SJCRH30 (cell line): ENCODE measurements at regions not wholly inside any gene's neighbourhood (a gene's known extent, or its start where the extent isn't known, plus 50 kb on each side); places are given as distances from the start of the nearest gene placed in this dataset.
"Not testable (repeated sequence)": the region's sequence is repeated elsewhere in the genome, so short reads cannot be mapped to it uniquely, and the experiment has no call there.

ENCODE experiments used
- DNase-seq, 2 experiments: peaks; one replicate each; pipeline ENCODE4 v3.0.0-alpha.2; 2015 to 2020
- H3K27ac ChIP-seq: fragments of 250-450 bp; sonication (Bioruptor Pico); 2 replicates; pipeline ENCODE4 v1.5.1; 2020; ENCODE audit warnings: mild to moderate bottlenecking, moderate library complexity
- H3K27me3 ChIP-seq: fragments of 250-450 bp; sonication (Bioruptor Pico); 2 replicates; pipeline ENCODE4 v1.5.1; 2020; ENCODE audit warnings: mild to moderate bottlenecking, moderate library complexity
- H3K36me3 ChIP-seq: fragments of 250-450 bp; sonication (Bioruptor Pico); 2 replicates; pipeline ENCODE4 v1.5.1; 2020; ENCODE audit warnings: mild to moderate bottlenecking, moderate library complexity
- H3K4me1 ChIP-seq: fragments of 250-450 bp; sonication (Bioruptor Pico); 2 replicates; pipeline ENCODE4 v1.5.1; 2020; ENCODE audit warnings: mild to moderate bottlenecking, moderate library complexity
- H3K4me3 ChIP-seq: fragments of 250-450 bp; sonication (Bioruptor Pico); 2 replicates; pipeline ENCODE4 v1.5.1; 2020; ENCODE audit warnings: mild to moderate bottlenecking, moderate library complexity
- H3K9me3 ChIP-seq: fragments of 250-450 bp; sonication (Bioruptor Pico); replicated peaks from 2 replicates; pipeline ENCODE4 v1.5.1; 2020; ENCODE audit warnings: mild to moderate bottlenecking, moderate library complexity

DNA sequence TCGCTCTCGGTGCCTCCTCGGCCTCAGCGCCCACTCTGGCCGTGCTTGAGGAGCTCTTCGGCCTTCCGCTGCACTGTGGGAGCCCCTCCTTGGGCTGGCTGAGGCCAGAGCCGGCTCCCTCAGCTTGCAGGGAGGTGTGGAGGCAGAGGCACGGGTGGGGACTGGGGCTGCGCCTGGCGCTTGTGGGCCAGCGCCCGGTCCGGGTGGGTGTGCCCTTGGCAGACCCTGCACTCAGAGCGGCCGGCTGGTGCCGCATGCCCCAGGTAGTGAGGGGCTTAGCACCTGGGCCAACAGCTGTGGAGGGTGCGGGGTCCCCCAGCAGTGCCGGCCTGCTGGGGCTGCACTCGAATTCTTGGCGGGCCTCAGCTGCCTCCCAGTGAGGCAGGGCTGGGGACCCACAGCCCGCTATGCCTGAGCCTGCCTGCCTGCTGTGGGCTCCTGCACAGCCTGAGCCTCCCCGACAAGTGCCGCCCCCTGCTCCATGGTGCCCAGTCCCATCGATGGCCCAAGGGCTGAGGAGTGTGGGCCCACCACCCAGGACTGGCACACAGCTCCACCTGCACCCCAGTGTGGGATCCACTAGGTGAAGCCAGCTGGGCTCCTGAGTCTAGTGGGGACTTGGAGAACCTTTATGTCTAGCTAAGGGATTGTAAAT, 2085.2 kb upstream of the ACO1 start:
- no peaks in the 10 kb centered on the region for H3K36me3 ChIP-seq

DNA sequence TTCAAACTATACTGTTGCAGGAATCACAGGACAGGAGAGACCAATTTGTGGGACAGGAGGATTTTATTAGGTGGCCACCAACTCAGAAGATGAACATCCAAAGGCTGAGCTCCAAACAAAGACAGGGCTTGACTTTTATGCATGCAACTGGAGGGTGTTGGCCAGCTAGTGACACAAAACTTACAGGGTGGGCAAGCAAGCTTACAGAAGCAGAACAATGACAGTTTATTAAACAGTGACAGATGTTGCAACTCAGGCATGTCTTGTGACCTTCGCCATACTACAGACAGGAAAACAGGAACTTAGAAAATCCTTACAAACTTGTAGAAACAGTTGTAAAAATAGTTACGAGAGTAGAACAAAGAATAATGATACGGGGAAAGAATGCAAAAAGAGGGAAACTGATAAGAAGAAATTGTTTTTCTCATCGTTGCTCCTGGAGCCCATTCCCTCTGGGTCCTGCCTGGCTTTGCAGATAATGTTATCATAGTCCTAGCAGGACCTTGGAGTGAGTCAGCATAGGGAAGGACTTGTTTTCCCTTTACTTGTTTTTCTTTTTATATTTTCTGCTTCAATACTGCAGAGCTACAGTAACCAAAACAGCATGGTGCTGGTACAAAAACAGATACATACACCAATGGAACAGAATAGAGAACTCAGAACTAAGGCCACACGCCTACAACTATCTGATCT, 2083.0 kb upstream of the ACO1 start:
- Histone ChIP-seq H3K4me3 (no peak overlapping the region), H3K4me1 (peaks cover 19% of the 10 kb centered on the region), H3K9me3 (no peaks in the 10 kb centered on the region), H3K27ac (peak overlapping the region; percentile 73), H3K27me3 (no peaks in the 10 kb centered on the region), H3K36me3 (no peaks in the 10 kb centered on the region)
- DNase-seq: peak; percentile 49 to 74

More for the DNA sequence above, 2085.2 kb upstream of the ACO1 start:
- no peaks in the 10 kb centered on the region for H3K27me3 ChIP-seq
- DNase-seq: no peak
- no peak overlapping the region for H3K4me3 ChIP-seq
- H3K9me3 ChIP-seq: 0 out of 2 replicates have a peak, but pooled peaks cover 2% of the 10 kb centered on the region
- peaks cover 38% of the 10 kb centered on the region for H3K4me1 ChIP-seq
- H3K27ac ChIP-seq: no peak overlapping the region

DNA sequence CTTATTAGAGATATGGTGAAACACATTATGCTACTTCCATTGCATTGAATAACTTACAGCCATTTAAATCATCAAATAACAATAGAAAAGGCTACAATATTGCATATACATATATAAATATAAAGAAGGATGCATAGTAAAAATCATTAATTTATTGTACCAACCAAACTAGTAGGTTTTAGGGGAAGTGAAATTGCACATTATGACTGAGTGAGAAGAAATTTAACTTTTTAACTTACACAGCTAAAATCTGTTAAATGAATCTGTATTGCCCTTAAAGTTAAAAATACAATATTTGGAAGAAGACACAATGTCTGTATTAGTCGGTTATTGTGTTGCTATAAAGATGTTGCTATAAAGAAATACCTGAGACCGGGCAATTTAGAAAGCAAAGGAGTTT, 2073.7 kb upstream of the ACO1 start:
- Histone ChIP-seq H3K27ac (no peak overlapping the region), H3K4me3 (no peak overlapping the region), H3K36me3 (no peaks in the 10 kb centered on the region), H3K4me1 (no peaks in the 10 kb centered on the region), H3K27me3 (no peaks in the 10 kb centered on the region), H3K9me3 (no peaks in the 10 kb centered on the region)
- DNase-seq: no peak

DNA sequence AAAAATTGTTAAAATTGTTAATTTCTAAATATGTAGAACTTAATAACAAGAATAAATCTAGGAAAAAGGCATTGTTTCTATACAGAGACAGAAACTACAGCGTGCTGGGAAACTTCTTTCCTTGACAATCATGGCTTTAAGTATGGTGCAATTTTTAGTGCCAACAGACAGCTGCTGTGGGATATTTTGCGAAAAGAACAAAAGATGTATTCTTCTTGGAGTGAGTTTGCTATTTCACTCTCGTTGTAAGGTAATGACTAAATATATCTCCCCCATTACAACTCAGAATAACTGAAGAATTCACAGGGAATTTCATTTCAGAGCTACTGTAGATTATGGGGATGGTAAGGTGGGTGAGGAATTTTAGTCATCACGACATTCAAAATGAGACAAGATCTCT, 2055.0 kb upstream of the ACO1 start:
- Histone ChIP-seq H3K4me1 (peaks cover 18% of the 10 kb centered on the region), H3K36me3 (no peaks in the 10 kb centered on the region), H3K4me3 (peak overlapping the region; percentile 26), H3K27me3 (no peaks in the 10 kb centered on the region), H3K9me3 (no peaks in the 10 kb centered on the region), H3K27ac (peak overlapping the region; percentile 96)
- DNase-seq: peak; percentile 39 to 85

DNA sequence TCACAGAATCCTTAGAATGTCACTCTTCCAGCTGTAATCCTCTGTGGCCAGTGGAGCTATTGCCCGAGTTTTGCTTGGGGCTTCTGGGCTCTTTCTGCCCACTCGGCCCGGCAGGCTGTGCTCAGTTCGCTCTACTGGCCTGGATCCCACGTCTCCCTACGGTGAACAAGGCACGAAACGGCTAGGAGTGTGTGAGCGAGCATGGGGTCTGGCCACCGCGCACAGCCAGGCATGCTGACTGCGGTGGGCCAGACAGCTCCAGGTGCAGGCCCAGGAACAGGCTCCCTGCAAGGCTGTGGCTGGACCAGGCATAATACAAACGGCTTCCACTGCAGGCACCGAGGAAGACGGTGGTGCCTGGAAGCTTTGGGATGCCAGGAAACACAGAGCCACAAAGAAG, 2035.5 kb upstream of the ACO1 start:
- peaks cover 9% of the 10 kb centered on the region; the same call in 1 of the 2 replicates for H3K4me1 ChIP-seq
- no peak overlapping the region for H3K4me3 ChIP-seq
- DNase-seq: no peak
- H3K9me3 ChIP-seq: no peaks in the 10 kb centered on the region
- no peak overlapping the region for H3K27ac ChIP-seq
- no peaks in the 10 kb centered on the region for H3K27me3 ChIP-seq
- no peaks in the 10 kb centered on the region for H3K36me3 ChIP-seq

DNA sequence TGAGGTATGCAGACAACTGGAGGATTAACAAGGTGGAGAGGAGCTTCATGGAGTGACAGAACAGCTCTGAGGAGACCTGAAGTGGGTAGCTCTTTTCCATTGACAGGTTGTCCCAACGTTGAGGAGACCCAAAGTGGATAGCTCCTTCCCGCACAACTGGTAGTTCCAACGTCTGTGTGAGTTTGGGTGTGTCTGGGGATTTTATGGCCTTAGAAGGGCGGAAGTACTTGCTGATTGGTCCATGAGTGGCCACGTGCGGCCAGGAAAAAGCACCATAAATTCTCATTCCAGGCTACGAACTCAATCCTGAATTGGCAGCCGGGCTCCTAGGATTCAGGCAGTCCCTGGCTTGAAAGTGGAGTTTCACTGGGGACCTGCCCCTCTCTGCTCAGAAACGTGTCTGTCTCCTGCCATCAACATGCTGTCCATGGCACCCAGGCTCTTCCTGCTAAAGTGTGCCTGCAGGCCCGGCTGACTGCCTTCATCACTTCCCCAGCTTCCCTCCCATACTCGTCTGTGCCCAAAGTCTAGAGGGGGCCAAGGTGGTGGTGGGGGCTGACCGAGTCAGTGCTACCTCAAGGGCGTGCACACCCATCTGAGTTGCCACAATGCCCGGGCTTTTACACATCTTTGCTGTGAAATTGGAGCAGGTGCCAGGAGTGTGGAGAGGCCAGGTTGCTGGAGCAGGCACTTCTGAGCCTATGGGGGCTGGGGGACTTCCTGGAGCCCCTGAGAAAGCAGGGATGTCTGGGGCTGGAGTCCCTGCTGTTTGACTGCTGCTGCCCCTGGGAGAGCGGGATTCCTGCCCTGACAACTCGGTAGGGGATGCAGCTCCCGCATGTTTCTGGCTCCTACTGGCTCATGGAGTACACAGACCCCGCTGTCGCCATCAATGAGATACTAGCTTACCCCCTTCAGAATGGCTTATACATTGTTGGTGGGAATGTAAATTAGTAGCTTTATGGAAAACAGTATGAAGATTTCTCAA, 2034.6 kb upstream of the ACO1 start:
- no peaks in the 10 kb centered on the region for H3K9me3 ChIP-seq
- no peaks in the 10 kb centered on the region for H3K27me3 ChIP-seq
- H3K27ac ChIP-seq: no peak overlapping the region
- no peak for DNase-seq
- no peaks in the 10 kb centered on the region for H3K36me3 ChIP-seq
- peaks cover 6% of the 10 kb centered on the region; the same call in 1 of the 2 replicates for H3K4me1 ChIP-seq
- no peak overlapping the region for H3K4me3 ChIP-seq

DNA sequence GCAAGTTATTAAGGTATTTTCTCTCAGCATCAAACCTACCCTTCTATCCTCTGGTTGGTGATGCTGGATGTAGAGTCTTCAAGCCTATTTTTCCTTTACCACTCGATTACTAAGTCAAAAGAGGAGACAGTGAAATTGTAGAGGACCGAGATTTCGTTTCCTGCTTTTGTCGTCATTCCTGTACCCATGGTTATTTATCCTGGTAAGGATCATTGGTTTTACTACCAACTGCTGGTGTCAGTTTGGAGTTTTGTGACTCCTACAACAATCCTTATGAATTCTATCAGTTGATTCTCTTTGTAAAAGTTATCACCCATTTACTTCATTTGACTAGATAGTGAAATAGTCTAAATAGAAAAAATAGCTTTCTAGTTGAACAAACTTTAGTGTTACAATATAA, 2028.2 kb upstream of the ACO1 start:
- H3K4me3 ChIP-seq: no peak overlapping the region
- H3K27me3 ChIP-seq: no peaks in the 10 kb centered on the region
- no peak overlapping the region for H3K27ac ChIP-seq
- DNase-seq: no peak
- H3K9me3 ChIP-seq: no peaks in the 10 kb centered on the region
- no peaks in the 10 kb centered on the region for H3K36me3 ChIP-seq
- no peaks in the 10 kb centered on the region for H3K4me1 ChIP-seq

DNA sequence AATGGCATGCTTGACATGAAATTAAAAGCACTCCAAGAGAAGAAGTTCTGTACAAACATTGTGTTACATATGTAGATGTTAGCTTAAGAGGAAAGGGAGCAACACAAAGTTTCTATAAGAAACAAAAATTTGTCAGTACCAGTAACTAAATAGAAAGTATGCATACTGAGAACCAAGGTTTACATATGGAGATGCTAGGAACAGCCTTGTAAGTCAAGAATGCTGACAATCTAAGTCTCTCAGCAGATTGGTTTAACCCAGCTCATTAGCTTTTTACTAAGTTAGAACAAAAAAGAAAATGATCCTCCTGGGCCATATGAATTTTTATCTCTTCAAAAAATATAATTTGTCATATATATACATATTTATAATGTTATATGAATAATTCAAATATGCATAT, 2022.1 kb upstream of the ACO1 start:
- Histone ChIP-seq H3K9me3 (no peaks in the 10 kb centered on the region), H3K27me3 (no peaks in the 10 kb centered on the region), H3K36me3 (no peaks in the 10 kb centered on the region), H3K4me3 (no peak overlapping the region), H3K4me1 (no peaks in the 10 kb centered on the region), H3K27ac (no peak overlapping the region)
- DNase-seq: no peak

DNA sequence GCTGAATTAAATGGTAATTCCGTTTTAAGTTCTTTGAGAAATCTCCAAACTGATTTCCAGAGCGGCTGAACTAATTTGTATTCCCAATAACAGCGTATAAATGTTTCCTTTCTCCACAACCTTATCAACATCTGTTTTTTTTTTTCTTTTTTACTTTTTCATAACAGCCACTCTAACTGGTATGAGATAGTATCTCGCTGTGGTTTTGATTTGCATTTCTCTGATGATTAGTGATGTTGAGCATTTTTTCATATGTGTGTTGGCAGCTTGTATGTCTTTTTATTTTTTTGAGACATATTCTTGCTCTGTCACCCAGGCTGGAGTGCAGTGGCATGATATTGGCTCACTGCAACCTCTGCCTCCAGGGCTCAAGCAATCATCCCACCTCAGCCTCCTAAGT, 2018.3 kb upstream of the ACO1 start:
- not testable (repeated sequence) for H3K9me3 ChIP-seq, H3K4me1 ChIP-seq, DNase-seq, H3K4me3 ChIP-seq, H3K36me3 ChIP-seq, H3K27ac ChIP-seq, H3K27me3 ChIP-seq

DNA sequence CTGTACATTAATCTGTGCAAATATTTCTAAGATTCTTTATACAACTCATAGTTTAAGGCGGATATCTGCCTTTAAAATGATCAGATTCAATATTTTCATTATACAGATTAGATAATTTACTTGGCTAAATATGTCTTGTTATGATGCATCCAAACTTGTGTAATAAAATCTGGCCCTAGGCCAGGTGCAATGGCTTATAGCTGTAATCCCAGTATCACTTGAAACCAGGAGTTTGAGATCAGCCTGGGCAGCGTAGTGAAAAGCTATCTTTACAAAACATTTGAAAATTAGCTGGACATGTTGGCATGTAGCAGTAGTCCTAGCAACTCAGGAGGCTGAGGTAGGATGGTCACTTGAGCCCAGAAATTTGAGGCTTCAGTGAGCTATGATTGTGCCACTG, 2002.2 kb upstream of the ACO1 start:
- Histone ChIP-seq H3K9me3 (no peaks in the 10 kb centered on the region), H3K4me1 (peaks cover 5% of the 10 kb centered on the region; the same call in 1 of the 2 replicates), H3K27ac (no peak overlapping the region), H3K27me3 (no peaks in the 10 kb centered on the region), H3K4me3 (no peak overlapping the region), H3K36me3 (no peaks in the 10 kb centered on the region)
- DNase-seq: peak; percentile 20 to 68

DNA sequence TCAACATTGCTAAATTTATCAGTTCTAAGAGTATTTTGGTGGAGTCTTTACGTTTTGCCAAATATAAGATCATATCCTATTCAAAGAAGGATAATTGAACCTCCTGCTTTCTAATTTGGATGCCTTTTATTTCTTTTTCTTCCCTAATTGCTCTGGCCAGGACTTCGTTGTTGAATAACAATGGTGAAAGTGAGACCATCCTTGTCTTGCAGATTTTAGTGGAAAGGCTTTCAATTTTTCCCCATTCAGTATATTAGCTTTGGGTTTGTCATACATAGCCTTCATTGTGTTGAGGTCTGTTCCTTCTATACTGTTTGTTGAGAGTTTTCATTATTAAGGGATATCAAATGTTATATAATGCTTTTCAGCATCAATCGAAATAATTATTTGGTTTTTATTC, 1974.2 kb upstream of the ACO1 start:
- no peak overlapping the region for H3K4me3 ChIP-seq
- no peaks in the 10 kb centered on the region for H3K36me3 ChIP-seq

DNA sequence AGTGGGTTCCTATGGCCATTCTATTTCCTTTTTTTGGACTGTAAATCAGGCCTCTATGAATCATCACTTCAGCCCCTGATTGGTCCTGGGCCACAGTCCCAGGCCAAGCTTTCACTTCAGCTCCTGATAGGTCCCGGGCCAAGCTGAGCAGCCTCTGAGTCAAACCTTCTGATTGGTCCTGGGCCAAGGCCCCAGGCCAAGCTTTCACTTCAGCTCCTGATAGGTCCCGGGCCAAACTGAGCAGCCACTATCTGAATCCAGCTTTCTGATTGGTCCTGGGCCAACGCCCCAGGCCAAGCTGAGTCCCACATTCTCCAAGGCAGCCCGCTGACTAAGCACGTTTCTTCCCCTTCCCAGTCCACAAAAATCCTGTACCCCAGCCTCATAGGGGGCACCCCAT, 1972.9 kb upstream of the ACO1 start:
- Histone ChIP-seq H3K27ac (no peak overlapping the region), H3K4me1 (no peaks in the 10 kb centered on the region), H3K9me3 (no peaks in the 10 kb centered on the region), H3K27me3 (no peaks in the 10 kb centered on the region), H3K36me3 (no peaks in the 10 kb centered on the region), H3K4me3 (no peak overlapping the region)
- DNase-seq: peak in 1 of 2 experiments; percentile 6

More for the DNA sequence above, 1974.2 kb upstream of the ACO1 start:
- Histone ChIP-seq H3K27me3 (no peaks in the 10 kb centered on the region), H3K9me3 (no peaks in the 10 kb centered on the region), H3K4me1 (no peaks in the 10 kb centered on the region), H3K27ac (no peak overlapping the region)
- DNase-seq: no peak

DNA sequence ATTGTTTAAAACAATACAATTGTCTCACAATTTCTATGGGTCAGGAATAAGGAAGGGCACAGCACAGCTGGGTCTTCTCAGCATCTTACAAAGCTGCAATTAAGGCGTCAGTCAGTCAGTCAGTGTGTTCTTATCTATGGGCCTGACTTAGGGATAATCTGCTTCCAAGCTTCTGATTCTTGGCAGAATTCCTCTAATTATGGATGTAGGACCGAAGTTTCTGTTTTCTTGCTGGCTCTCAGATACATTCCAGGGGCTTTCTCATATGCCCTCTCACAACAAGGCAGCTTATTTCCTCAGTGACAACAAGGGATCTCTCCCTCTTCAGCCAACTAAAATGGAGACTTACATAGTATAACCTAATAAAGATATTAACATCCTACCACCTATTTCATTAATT, 1925.3 kb upstream of the ACO1 start:
- no peak overlapping the region for H3K4me3 ChIP-seq
- H3K4me1 ChIP-seq: no peaks in the 10 kb centered on the region
- H3K27ac ChIP-seq: no peak overlapping the region
- no peaks in the 10 kb centered on the region for H3K9me3 ChIP-seq
- H3K36me3 ChIP-seq: no peaks in the 10 kb centered on the region
- DNase-seq: no peak
- H3K27me3 ChIP-seq: no peaks in the 10 kb centered on the region

DNA sequence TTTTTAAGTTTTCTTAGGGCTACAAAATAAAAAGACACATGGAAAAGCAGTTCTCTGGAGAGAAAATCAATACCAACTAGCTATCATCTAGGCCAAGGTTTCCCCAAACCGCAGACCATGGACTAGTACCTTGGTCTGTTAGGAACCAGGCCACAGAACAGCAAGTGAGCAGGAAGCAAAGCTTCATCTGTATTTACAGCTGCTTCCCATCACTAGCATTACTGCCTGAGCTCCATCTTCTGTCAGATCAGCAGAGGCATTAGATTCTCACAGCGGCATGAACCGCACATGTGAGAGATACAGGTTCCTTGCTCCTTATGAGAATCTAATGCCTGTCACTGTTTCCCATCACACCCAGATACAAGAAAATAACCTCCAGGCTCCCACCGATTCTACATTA, 1907.6 kb upstream of the ACO1 start:
- no peak for DNase-seq
- Histone ChIP-seq H3K4me1 (no peaks in the 10 kb centered on the region), H3K27me3 (no peaks in the 10 kb centered on the region), H3K9me3 (no peaks in the 10 kb centered on the region), H3K4me3 (no peak overlapping the region), H3K36me3 (no peaks in the 10 kb centered on the region), H3K27ac (no peak overlapping the region)

DNA sequence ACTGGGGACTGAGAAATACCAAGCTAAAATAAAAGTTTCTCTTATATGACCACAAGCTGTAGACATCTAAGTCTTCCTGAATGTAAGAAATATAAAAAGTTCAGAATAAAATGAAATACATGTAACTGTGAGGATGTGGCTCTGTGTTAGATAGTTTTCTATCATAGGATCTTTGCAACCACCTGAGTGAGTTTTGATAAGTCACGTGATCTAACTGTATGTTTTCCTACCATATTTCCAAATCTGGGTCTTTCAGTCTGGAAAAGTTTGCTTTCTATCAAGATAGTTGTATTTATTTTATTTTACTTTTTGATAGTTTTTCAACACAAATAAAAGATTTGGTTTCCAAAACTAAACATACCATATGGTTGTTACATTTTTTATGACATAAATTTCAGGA, 1905.8 kb upstream of the ACO1 start:
- no peak overlapping the region for H3K4me3 ChIP-seq
- no peaks in the 10 kb centered on the region for H3K36me3 ChIP-seq
- DNase-seq: no peak
- H3K9me3 ChIP-seq: no peaks in the 10 kb centered on the region
- no peaks in the 10 kb centered on the region for H3K27me3 ChIP-seq
- no peak overlapping the region for H3K27ac ChIP-seq
- no peaks in the 10 kb centered on the region for H3K4me1 ChIP-seq
